Karpas-422 (cell line): ENCODE measurements at regions not wholly inside any gene's neighbourhood (a gene's known extent, or its start where the extent isn't known, plus 50 kb on each side); places are given as distances from the start of the nearest gene placed in this dataset.
"Not testable (repeated sequence)": the region's sequence is repeated elsewhere in the genome, so short reads cannot be mapped to it uniquely, and the experiment has no call there.

Experiments
- DNase-seq: peaks from one replicate; pipeline ENCODE4 v3.0.0-alpha.2; 2015
- H2AFZ ChIP-seq: fragments of 200-600 bp; sonication (generic); 2 replicates; pipeline ENCODE4 v1.6.1; 2014; ENCODE audit warnings: antibody characterized with exemption, low read length, mixed read lengths
- H3K27ac ChIP-seq: fragments of 200-600 bp; sonication (generic); 2 replicates; pipeline ENCODE4 v1.5.1; 2014; ENCODE audit warnings: mild to moderate bottlenecking, low read length, moderate library complexity
- H3K27me3 ChIP-seq: fragments of 200-600 bp; sonication (generic); 2 replicates; pipeline ENCODE4 v1.6.1; 2014; ENCODE audit warnings: low read length, mixed read lengths
- H3K36me3 ChIP-seq: fragments of 200-600 bp; sonication (generic); 2 replicates; pipeline ENCODE4 v1.6.1; 2014; ENCODE audit warnings: low read length, mixed read lengths; ENCODE audit not compliant: insufficient read depth
- H3K4me1 ChIP-seq: fragments of 200-600 bp; sonication (generic); 2 replicates; pipeline ENCODE4 v1.6.1; 2014; ENCODE audit warnings: mild to moderate bottlenecking, low read length, mixed read lengths
- H3K4me2 ChIP-seq: fragments of 200-600 bp; sonication (generic); 2 replicates; pipeline ENCODE4 v1.6.1; 2014; ENCODE audit warnings: low read length, low read depth, mild to moderate bottlenecking; ENCODE audit not compliant: poor library complexity, severe bottlenecking
- H3K4me3 ChIP-seq: fragments of 200-600 bp; sonication (generic); 2 replicates; pipeline ENCODE4 v1.5.1; 2014; ENCODE audit warnings: mild to moderate bottlenecking, antibody characterized with exemption, low read length, mixed read lengths
- H3K79me2 ChIP-seq: fragments of 200-600 bp; sonication (generic); 2 replicates; pipeline ENCODE4 v1.6.1; 2014; ENCODE audit warnings: mild to moderate bottlenecking, low read length, mixed read lengths
- H3K9ac ChIP-seq: fragments of 200-600 bp; sonication (generic); 2 replicates; pipeline ENCODE4 v1.6.0; 2014; ENCODE audit warnings: low read length
- H3K9me2 ChIP-seq: fragments of 200-600 bp; sonication (generic), shearing (Covaris generic); replicated peaks from 2 replicates; pipeline ENCODE4 v1.6.0; 2014; ENCODE audit warnings: mild to moderate bottlenecking, low read length, moderate library complexity; ENCODE audit not compliant: insufficient read depth
- H3K9me3 ChIP-seq: fragments of 300-700, 200-600 bp; sonication (generic); 2 replicates; pipeline ENCODE4 v1.6.1; 2014; ENCODE audit warnings: low read length, mixed read lengths
- H4K20me1 ChIP-seq: fragments of 200-600 bp; sonication (generic); 2 replicates; pipeline ENCODE4 v1.6.1; 2014; ENCODE audit warnings: mild to moderate bottlenecking, antibody characterized with exemption, low read length, low read depth; ENCODE audit not compliant: insufficient read depth

GRCh38 chr3:27556887-27557286, 72.7 kb upstream of the SLC4A7 start:
- no peaks in the 10 kb centered on the region for H3K4me1 ChIP-seq
- DNase-seq, result no peak
- H3K27ac ChIP-seq, result no peak overlapping the region
- no peak overlapping the region for H3K4me2 ChIP-seq
- no peak overlapping the region for H3K9ac ChIP-seq
- no peaks in the 10 kb centered on the region for H3K27me3 ChIP-seq
- H3K4me3 ChIP-seq, result no peak overlapping the region
- H3K9me2 ChIP-seq, result no peaks in the 10 kb centered on the region
- no peaks in the 10 kb centered on the region for H3K36me3 ChIP-seq
- H2AFZ ChIP-seq, result no peak overlapping the region
- H3K9me3 ChIP-seq, result no peaks in the 10 kb centered on the region
- H4K20me1 ChIP-seq, result no peaks in the 10 kb centered on the region
- H3K79me2 ChIP-seq, result no peaks in the 10 kb centered on the region

- Histone ChIP-seq H3K4me2 (no peak overlapping the region), H3K36me3 (no peaks in the 10 kb centered on the region), H3K79me2 (no peaks in the 10 kb centered on the region), H3K9me3 (no peaks in the 10 kb centered on the region), H3K4me1 (no peaks in the 10 kb centered on the region), H4K20me1 (no peaks in the 10 kb centered on the region), H2AFZ (no peak overlapping the region), H3K9ac (no peak overlapping the region), H3K27ac (no peak overlapping the region), H3K27me3 (no peaks in the 10 kb centered on the region), H3K9me2 (no peaks in the 10 kb centered on the region), H3K4me3 (no peak overlapping the region)
- no peak for DNase-seq
Measured at GRCh38 chr3:27554706-27555105, 70.5 kb upstream of the SLC4A7 start.

- H3K9ac ChIP-seq, result no peak overlapping the region
- no peak overlapping the region for H3K4me3 ChIP-seq
- no peak overlapping the region for H2AFZ ChIP-seq
Measured at GRCh38 chr3:27553886-27554540, 69.8 kb upstream of the SLC4A7 start.

GRCh38 chr3:27552708-27553107, 68.5 kb upstream of the SLC4A7 start:
- not testable (repeated sequence) for H3K9me3 ChIP-seq, H3K27ac ChIP-seq, H3K4me1 ChIP-seq, H3K4me2 ChIP-seq, H3K4me3 ChIP-seq, H4K20me1 ChIP-seq, H3K27me3 ChIP-seq, H3K79me2 ChIP-seq, DNase-seq, H3K36me3 ChIP-seq, H3K9me2 ChIP-seq, H2AFZ ChIP-seq, H3K9ac ChIP-seq

More at GRCh38 chr3:27553886-27554540, 69.8 kb upstream of the SLC4A7 start:
- Histone ChIP-seq H4K20me1 (no peaks in the 10 kb centered on the region), H3K27ac (no peak overlapping the region), H3K9me2 (no peaks in the 10 kb centered on the region), H3K4me1 (no peaks in the 10 kb centered on the region), H3K36me3 (no peaks in the 10 kb centered on the region), H3K9me3 (no peaks in the 10 kb centered on the region), H3K79me2 (no peaks in the 10 kb centered on the region), H3K27me3 (no peaks in the 10 kb centered on the region), H3K4me2 (no peak overlapping the region)
- no peak for DNase-seq

- not testable (repeated sequence) for H3K79me2 ChIP-seq, H4K20me1 ChIP-seq, H2AFZ ChIP-seq, H3K9ac ChIP-seq, DNase-seq, H3K9me3 ChIP-seq, H3K4me1 ChIP-seq, H3K36me3 ChIP-seq, H3K27me3 ChIP-seq, H3K4me2 ChIP-seq, H3K4me3 ChIP-seq, H3K27ac ChIP-seq, H3K9me2 ChIP-seq
Measured at GRCh38 chr3:27551413-27551812, 67.2 kb upstream of the SLC4A7 start.

- Histone ChIP-seq H3K4me3 (no peak overlapping the region), H3K79me2 (no peaks in the 10 kb centered on the region), H3K9me3 (no peaks in the 10 kb centered on the region), H3K4me1 (no peaks in the 10 kb centered on the region), H3K36me3 (no peaks in the 10 kb centered on the region), H3K9ac (no peak overlapping the region), H3K4me2 (no peak overlapping the region), H3K27me3 (no peaks in the 10 kb centered on the region), H3K27ac (no peak overlapping the region), H2AFZ (no peak overlapping the region), H3K9me2 (no peaks in the 10 kb centered on the region), H4K20me1 (no peaks in the 10 kb centered on the region)
- DNase-seq, result no peak
Measured at GRCh38 chr3:27545061-27545460, 60.9 kb upstream of the SLC4A7 start.

- Histone ChIP-seq H3K9me3 (no peaks in the 10 kb centered on the region), H3K27me3 (no peaks in the 10 kb centered on the region), H3K4me3 (no peak overlapping the region), H4K20me1 (no peaks in the 10 kb centered on the region), H3K4me2 (no peak overlapping the region), H3K27ac (no peak overlapping the region), H3K36me3 (no peaks in the 10 kb centered on the region), H3K4me1 (no peaks in the 10 kb centered on the region), H2AFZ (no peak overlapping the region), H3K9me2 (no peaks in the 10 kb centered on the region), H3K9ac (no peak overlapping the region), H3K79me2 (no peaks in the 10 kb centered on the region)
- DNase-seq, result no peak
Measured at GRCh38 chr3:27544372-27544865, 60.2 kb upstream of the SLC4A7 start.

GRCh38 chr3:27542476-27542875, 58.3 kb upstream of the SLC4A7 start:
- Histone ChIP-seq H3K4me3 (no peak overlapping the region), H3K4me2 (no peak overlapping the region), H4K20me1 (no peaks in the 10 kb centered on the region), H3K9ac (no peak overlapping the region), H3K36me3 (no peaks in the 10 kb centered on the region), H2AFZ (no peak overlapping the region), H3K79me2 (no peaks in the 10 kb centered on the region), H3K27ac (no peak overlapping the region), H3K9me3 (no peaks in the 10 kb centered on the region), H3K9me2 (no peaks in the 10 kb centered on the region), H3K4me1 (no peaks in the 10 kb centered on the region), H3K27me3 (no peaks in the 10 kb centered on the region)
- DNase-seq, result no peak
